NB4 (cell line): ENCODE measurements at regions not wholly inside any gene's neighbourhood (a gene's known extent, or its start where the extent isn't known, plus 50 kb on each side); places are given as distances from the start of the nearest gene placed in this dataset.

Experiments
- CTCF ChIP-seq: IDR thresholded peaks from one replicate; pipeline ENCODE4 v1.5.1; 2012; ENCODE audit warnings: low read depth, low read length
- POLR2A ChIP-seq: IDR thresholded peaks from 2 replicates; pipeline ENCODE4 v1.6.1; 2011; ENCODE audit warnings: mild to moderate bottlenecking; ENCODE audit not compliant: insufficient read length; ENCODE audit errors: extremely low read depth

GRCh38 chr7:68559518-68559917 is 1038.8 kb upstream of the AUTS2 start:
- TF ChIP-seq POLR2A (no peak), CTCF (no peak)
